T-helper 2 cell (primary cell): ENCODE measurements at regions not wholly inside any gene's neighbourhood (a gene's known extent, or its start where the extent isn't known, plus 50 kb on each side); places are given as distances from the start of the nearest gene placed in this dataset.
"Not testable (repeated sequence)": the region's sequence is repeated elsewhere in the genome, so short reads cannot be mapped to it uniquely, and the experiment has no call there.

ENCODE experiments used
- DNase-seq, 5 experiments: peaks; one replicate each; pipeline versions ENCODE4 v3.0.0 to v3.0.0-alpha.2; 2012 to 2022

DNA sequence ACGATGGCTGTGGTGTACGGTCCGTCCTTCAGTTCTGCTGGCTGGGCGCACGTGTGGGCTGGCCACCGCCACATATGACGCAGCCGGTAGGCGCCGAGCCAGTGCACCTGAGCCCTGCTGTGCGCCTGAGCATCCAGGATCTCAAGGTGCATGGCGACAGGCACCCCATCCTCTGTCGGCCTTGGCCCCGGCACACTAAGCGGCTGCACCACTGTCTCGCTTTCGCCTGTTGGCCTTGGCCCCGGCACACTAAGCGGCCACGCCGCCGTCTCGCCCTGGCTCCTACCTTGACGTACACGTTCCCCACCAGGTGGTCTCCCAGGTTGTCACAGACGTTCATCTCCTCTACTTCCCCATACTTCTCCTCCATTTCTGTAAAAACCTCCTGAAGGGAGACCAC lies 4034.6 kb upstream of the TPTE start:
- not testable (repeated sequence) for DNase-seq

DNA sequence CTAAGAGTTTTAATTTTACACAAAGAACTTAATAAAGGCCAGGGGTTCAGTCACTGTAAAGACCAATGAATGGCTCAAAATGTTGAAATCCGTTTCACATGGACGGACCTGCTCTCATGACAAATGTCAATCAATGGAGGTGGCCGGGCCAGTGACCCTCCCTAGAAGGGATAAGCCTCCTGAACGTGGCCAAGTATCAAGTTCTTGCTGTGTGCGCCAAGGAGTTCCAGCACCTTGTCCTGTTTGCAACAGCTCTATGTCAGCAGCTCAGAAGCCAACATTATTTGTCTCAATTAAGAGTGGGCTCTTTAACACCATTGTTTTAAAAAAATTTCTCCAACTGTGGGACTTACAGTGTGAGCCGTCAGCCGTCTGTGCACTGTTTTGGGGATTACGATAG lies 4028.7 kb upstream of the TPTE start:
- not testable (repeated sequence) for DNase-seq

DNA sequence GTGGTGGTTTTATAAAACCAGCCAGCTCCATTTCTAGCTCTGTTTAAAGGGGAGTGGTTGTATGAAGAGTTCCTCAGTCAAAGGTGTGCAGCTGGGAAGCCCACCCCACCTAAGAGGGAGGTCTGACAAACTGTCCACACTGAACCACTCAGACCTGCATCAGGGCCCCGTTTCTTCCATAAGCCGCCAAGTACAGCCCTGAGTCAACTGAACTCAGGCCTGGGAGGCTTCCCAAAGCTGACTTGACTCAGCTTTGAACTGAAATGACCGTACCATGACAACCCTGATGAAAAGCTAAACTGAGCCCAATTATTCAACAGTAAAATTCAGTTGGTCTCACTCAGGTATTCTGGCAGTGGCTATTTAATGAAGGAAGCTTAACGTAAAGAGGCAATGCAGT lies 4027.4 kb upstream of the TPTE start:
- DNase-seq = not testable (repeated sequence)

DNA sequence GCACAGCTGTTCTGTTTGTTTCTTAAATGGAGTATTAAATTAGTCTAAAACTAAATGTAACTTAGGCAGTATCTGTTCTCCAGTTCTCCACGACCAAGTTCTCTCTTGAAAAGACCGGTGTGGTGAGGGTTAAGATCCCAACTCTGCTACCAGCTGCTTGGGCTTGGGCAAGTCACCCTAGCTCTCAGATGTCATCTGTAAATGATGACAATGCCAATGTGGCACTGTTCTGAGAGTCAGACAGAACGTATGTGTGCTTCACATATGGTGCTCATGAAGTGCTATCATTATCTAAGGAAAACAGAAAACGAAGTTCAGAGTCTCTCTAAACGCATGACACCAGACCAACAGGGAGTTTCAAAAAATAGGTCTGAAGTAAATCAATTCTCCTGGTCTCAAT lies 4025.0 kb upstream of the TPTE start:
- DNase-seq = not testable (repeated sequence)

DNA sequence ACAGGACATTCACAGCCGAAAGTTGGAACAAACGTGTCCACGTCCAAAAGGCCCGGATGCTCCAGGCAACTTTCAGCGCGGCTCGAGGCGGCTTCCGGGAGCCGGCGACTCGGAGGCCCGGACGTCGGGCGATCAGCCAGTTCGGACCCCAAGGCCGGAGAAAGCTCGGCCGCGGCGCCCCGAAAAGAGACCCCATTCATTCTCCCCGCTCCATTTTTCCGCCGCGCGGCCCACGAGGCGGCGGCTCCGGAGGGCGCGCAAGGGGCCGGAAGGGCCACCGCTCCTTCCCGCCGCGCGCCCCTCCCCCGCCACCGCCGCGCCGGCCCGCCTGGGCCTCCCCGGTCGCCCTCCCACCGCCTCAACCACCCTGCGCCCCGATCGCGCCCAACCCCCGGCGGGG lies 4022.7 kb upstream of the TPTE start:
- peak in 3 of 5 experiments; percentile 0 to 8 (median 1) for DNase-seq

- DNase-seq = peak in 3 of 5 experiments; percentile 42 to 65 (median 43)
Observed at GRCh38 chr21:6499128-6499826, 4022.1 kb upstream of the TPTE start.

GRCh38 chr21:6499866-6500265 lies 4021.5 kb upstream of the TPTE start:
- DNase-seq = not testable (repeated sequence)

- DNase-seq = not testable (repeated sequence)
Observed at GRCh38 chr21:6500681-6501080, 4020.7 kb upstream of the TPTE start.

GRCh38 chr21:6506167-6506894 lies 4015.1 kb upstream of the TPTE start:
- not testable (repeated sequence) for DNase-seq

- not testable (repeated sequence) for DNase-seq
Observed at GRCh38 chr21:6507632-6508031, 4013.8 kb upstream of the TPTE start.

- DNase-seq = not testable (repeated sequence)
Observed at GRCh38 chr21:6521777-6522176, 3999.6 kb upstream of the TPTE start.

- DNase-seq = not testable (repeated sequence)
Observed at GRCh38 chr21:6526213-6526612, 3995.2 kb upstream of the TPTE start.

DNA sequence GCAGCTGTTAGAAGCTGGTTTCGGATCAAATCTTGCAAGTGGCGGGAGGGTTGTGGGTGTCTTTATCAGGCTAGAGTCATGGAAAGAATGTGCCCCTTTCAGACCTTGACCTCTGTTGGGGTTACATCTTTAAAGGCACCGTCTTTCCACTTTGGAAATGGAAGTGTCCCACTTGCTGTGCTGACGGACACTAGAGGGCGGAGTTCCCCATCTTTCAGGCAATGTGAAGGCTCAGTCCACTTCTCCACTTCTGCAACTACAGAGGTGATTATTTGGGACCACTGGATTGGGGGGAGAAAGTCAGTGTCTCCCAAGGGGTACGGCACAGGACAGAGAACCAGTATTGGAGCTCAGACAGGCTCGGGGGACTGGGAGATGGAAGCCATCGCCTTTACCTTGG lies 3990.7 kb upstream of the TPTE start:
- not testable (repeated sequence) for DNase-seq

DNA sequence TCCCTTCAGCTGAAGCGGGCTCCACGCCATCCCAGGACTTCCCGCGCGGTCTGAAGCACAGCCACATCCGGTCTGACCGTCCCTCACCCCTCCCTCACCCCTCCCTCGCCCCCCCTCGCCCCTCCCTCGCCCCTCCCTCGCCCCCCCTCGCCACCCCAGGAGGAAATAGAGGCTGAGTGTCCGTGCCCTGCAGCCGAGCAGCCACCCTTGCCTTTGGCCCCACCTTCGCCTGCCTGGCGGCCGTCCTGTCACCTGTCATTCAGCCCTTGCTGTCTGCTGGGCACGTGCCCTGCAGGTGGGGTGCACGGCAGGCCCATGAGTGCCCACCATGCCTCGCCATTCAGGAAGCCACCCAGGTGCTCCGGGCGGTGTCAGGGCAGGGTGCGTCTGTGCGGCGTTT lies 3988.1 kb upstream of the TPTE start:
- DNase-seq = not testable (repeated sequence)

DNA sequence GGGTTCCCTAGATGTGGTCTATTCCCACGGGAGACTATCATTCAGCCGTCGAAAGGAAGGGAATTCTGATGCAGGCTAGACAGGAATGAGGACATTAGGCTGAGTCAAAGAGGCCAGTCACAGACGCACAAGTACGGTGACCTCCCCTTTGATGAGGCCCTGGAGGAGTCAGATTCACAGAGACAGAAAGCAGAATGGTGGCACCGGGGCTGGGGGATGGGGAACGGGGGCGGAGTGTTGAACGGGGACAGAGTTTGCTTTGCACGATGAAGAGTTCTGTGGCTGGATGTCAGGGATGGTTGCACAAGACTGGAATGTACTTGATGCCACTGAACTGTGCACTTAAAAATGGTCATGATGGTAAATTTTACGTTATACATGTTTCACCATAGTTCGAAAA lies 3983.1 kb upstream of the TPTE start:
- not testable (repeated sequence) for DNase-seq

- not testable (repeated sequence) for DNase-seq
Observed at GRCh38 chr21:6539688-6540087, 3981.7 kb upstream of the TPTE start.

- DNase-seq = not testable (repeated sequence)
Observed at GRCh38 chr21:6541036-6541435, 3980.3 kb upstream of the TPTE start.

GRCh38 chr21:6545288-6545687 lies 3976.1 kb upstream of the TPTE start:
- DNase-seq = not testable (repeated sequence)

GRCh38 chr21:6551045-6551444 lies 3970.3 kb upstream of the TPTE start:
- not testable (repeated sequence) for DNase-seq

- DNase-seq = not testable (repeated sequence)
Observed at GRCh38 chr21:6553505-6554376, 3967.6 kb upstream of the TPTE start.

DNA sequence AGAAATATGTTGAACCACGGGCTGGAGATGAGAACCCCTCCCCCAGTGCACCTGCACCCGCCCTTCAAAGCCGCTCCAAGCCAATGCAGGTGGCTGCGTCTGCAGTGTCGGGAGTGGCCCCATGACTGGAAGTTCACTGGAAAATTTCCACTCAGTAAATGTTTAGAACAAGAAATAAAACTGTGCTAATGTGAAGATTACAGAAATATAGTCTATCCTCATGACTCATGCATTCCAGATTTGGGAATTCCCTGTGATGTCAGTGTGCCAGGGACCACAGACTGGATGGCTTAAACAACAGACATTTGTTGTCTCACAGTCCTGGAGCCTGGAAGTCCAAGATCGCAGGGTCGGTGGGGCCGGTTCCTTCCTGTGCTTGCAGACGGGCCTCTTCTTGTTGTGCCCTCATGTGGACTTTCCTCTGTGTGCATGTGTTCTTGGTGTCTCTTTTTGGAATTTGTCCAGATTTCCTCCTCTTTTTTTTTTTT lies 3967.0 kb upstream of the TPTE start:
- DNase-seq = not testable (repeated sequence)

DNA sequence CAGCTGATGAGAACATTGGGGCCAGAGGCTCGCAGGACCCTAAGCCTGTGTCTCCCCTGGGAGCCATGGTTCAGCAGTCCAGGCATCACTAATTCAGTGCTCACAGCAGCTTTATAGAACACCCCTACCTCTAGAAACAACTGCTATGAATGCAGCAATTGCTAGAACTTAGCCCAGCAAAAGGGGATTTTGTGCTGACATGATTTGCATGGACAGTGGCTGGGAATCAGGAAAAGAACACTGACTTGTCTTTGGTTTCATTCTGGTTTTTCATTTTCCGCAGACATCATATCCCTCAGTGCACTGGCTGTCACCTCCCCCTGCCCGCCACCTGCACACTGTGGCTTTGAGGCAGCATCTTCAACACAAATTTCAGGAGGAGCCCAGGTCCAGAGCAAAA lies 3964.9 kb upstream of the TPTE start:
- not testable (repeated sequence) for DNase-seq

- DNase-seq = not testable (repeated sequence)
Observed at GRCh38 chr21:6557415-6557814, 3964.0 kb upstream of the TPTE start.
